Loucy (cell line): ENCODE measurements at regions not wholly inside any gene's neighbourhood (a gene's known extent, or its start where the extent isn't known, plus 50 kb on each side); places are given as distances from the start of the nearest gene placed in this dataset.

Source experiments
- H2AFZ ChIP-seq: fragments of 200-600 bp; sonication (generic); 2 replicates; pipeline ENCODE4 v1.6.0; 2016; ENCODE audit warnings: antibody characterized with exemption, mild to moderate bottlenecking, low read length, moderate library complexity
- H3F3A ChIP-seq: fragments of 200-600 bp; 2 replicates; pipeline ENCODE4 v1.6.0; 2016; ENCODE audit warnings: antibody characterized with exemption, low read depth, mild to moderate bottlenecking
- H3K27me3 ChIP-seq: fragments of 200-600 bp; sonication (generic); 2 replicates; pipeline ENCODE4 v1.6.1; 2014; ENCODE audit warnings: low read length, mild to moderate bottlenecking; ENCODE audit not compliant: insufficient read depth, poor library complexity, severe bottlenecking
- H3K36me3 ChIP-seq: fragments of 200-600 bp; sonication (generic); 2 replicates; pipeline ENCODE4 v1.6.1; 2016; ENCODE audit warnings: low read length; ENCODE audit not compliant: insufficient read depth
- H3K4me1 ChIP-seq: fragments of 200-600 bp; sonication (generic); 2 replicates; pipeline ENCODE4 v1.5.1; 2014; ENCODE audit warnings: low read length, mild to moderate bottlenecking; ENCODE audit not compliant: insufficient read depth, poor library complexity, severe bottlenecking
- H3K4me2 ChIP-seq: fragments of 200-600 bp; sonication (generic); 2 replicates; pipeline ENCODE4 v1.6.0; 2014; ENCODE audit warnings: antibody characterized with exemption, low read length, low read depth, mild to moderate bottlenecking; ENCODE audit not compliant: poor library complexity, severe bottlenecking
- H3K4me3 ChIP-seq: fragments of 200-600 bp; sonication (generic); 2 replicates; pipeline ENCODE4 v1.5.1; 2014; ENCODE audit warnings: low read length, mild to moderate bottlenecking, mixed read lengths; ENCODE audit not compliant: poor library complexity, severe bottlenecking
- H3K79me2 ChIP-seq: fragments of 200-600 bp; sonication (generic); 2 replicates; pipeline ENCODE4 v1.6.1; 2014; ENCODE audit warnings: low read length; ENCODE audit not compliant: insufficient read depth
- H3K9ac ChIP-seq: fragments of 200-600 bp; sonication (generic); 2 replicates; pipeline ENCODE4 v1.6.0; 2014; ENCODE audit warnings: mild to moderate bottlenecking, low read depth, low read length, moderate library complexity; ENCODE audit not compliant: poor library complexity, severe bottlenecking
- H3K9me2 ChIP-seq: fragments of 200-600 bp; sonication (generic); replicated peaks from 2 replicates; pipeline ENCODE4 v1.6.1; 2016; ENCODE audit warnings: low read depth, low read length, mixed read lengths
- H3K9me3 ChIP-seq: fragments of 200-600 bp; sonication (generic); 2 replicates; pipeline ENCODE4 v1.6.1; 2014; ENCODE audit warnings: mild to moderate bottlenecking, antibody characterized with exemption, low read length, low read depth; ENCODE audit not compliant: insufficient read depth
- H4K20me1 ChIP-seq: fragments of 200-600 bp; sonication (generic); 2 replicates; pipeline ENCODE4 v1.6.0; 2014; ENCODE audit warnings: antibody characterized with exemption, low read length, mild to moderate bottlenecking; ENCODE audit not compliant: insufficient read depth, poor library complexity, severe bottlenecking
- CTCF ChIP-seq: fragments of 200-600 bp; sonication (generic); conservative IDR thresholded peaks from 2 replicates; pipeline ENCODE4 v1.5.1; 2014; ENCODE audit warnings: mild to moderate bottlenecking, antibody characterized with exemption, low read length
- EZH2phosphoT487 ChIP-seq: fragments of 200-600 bp; IDR thresholded peaks from 2 replicates; pipeline ENCODE4 v1.6.1; 2018; ENCODE audit warnings: antibody characterized with exemption, mild to moderate bottlenecking, moderate library complexity, borderline replicate concordance

GRCh38 chr15:38049891-38050290, 115.5 kb downstream of the TMCO5A start:
- no peaks in the 10 kb centered on the region for H3K9me2 ChIP-seq
- H3K9ac ChIP-seq = no peak overlapping the region
- H3K4me3 ChIP-seq = no peak overlapping the region
- no peaks in the 10 kb centered on the region for H3K4me1 ChIP-seq
- no peaks in the 10 kb centered on the region for H3K36me3 ChIP-seq
- no peaks in the 10 kb centered on the region for H3K27me3 ChIP-seq
- no peak overlapping the region for H3K4me2 ChIP-seq
- no peaks in the 10 kb centered on the region for H3F3A ChIP-seq
- TF ChIP-seq EZH2phosphoT487 = no peak
- TF ChIP-seq CTCF = no peak
- no peak overlapping the region for H2AFZ ChIP-seq
- H4K20me1 ChIP-seq = no peaks in the 10 kb centered on the region
- no peaks in the 10 kb centered on the region for H3K79me2 ChIP-seq
- H3K9me3 ChIP-seq = no peaks in the 10 kb centered on the region

- Histone ChIP-seq H3K4me3 (no peak overlapping the region), H3K4me1 (no peaks in the 10 kb centered on the region), H3K9me3 (no peaks in the 10 kb centered on the region), H3K79me2 (no peaks in the 10 kb centered on the region), H3K9me2 (no peaks in the 10 kb centered on the region), H3K4me2 (no peak overlapping the region), H3K27me3 (no peaks in the 10 kb centered on the region), H4K20me1 (no peaks in the 10 kb centered on the region), H2AFZ (no peak overlapping the region), H3F3A (no peaks in the 10 kb centered on the region), H3K36me3 (no peaks in the 10 kb centered on the region), H3K9ac (no peak overlapping the region)
- no peak for TF ChIP-seq EZH2phosphoT487
Measured at GRCh38 chr15:38050529-38051448, 116.3 kb downstream of the TMCO5A start.

- Histone ChIP-seq H3K4me2 (no peak overlapping the region), H3K4me3 (no peak overlapping the region), H3K79me2 (no peaks in the 10 kb centered on the region), H2AFZ (0 out of 2 replicates have a peak overlapping the region, but pooled peaks have one; percentile 22), H3K4me1 (no peaks in the 10 kb centered on the region), H3K9me3 (no peaks in the 10 kb centered on the region), H3F3A (no peaks in the 10 kb centered on the region), H3K27me3 (no peaks in the 10 kb centered on the region), H3K36me3 (no peaks in the 10 kb centered on the region), H3K9ac (no peak overlapping the region), H3K9me2 (no peaks in the 10 kb centered on the region), H4K20me1 (no peaks in the 10 kb centered on the region)
- no peak for TF ChIP-seq CTCF
- no peak for TF ChIP-seq EZH2phosphoT487
Measured at GRCh38 chr15:38053205-38053604, 118.8 kb downstream of the TMCO5A start.

GRCh38 chr15:38053776-38054175, 119.3 kb downstream of the TMCO5A start:
- Histone ChIP-seq H4K20me1 (no peaks in the 10 kb centered on the region), H3K9me2 (no peaks in the 10 kb centered on the region), H3K4me2 (no peak overlapping the region), H3K79me2 (no peaks in the 10 kb centered on the region), H3K4me1 (no peaks in the 10 kb centered on the region), H3K9ac (no peak overlapping the region), H3K27me3 (no peaks in the 10 kb centered on the region), H3K4me3 (no peak overlapping the region), H3K9me3 (no peaks in the 10 kb centered on the region), H3F3A (no peaks in the 10 kb centered on the region), H3K36me3 (no peaks in the 10 kb centered on the region), H2AFZ (no peak overlapping the region)
- TF ChIP-seq CTCF = no peak
- no peak for TF ChIP-seq EZH2phosphoT487
